HFF-Myc (cell line): ENCODE measurements at regions not wholly inside any gene's neighbourhood (a gene's known extent, or its start where the extent isn't known, plus 50 kb on each side); places are given as distances from the start of the nearest gene placed in this dataset.

Experiments used
- DNase-seq: peaks from one replicate; pipeline ENCODE4 v3.0.0-alpha.2; 2011; ENCODE audit warnings: low read depth; ENCODE audit errors: extremely low read depth
- H3K4me3 ChIP-seq: replicated peaks from 2 replicates; pipeline ENCODE4 v1.5.1; 2011; ENCODE audit warnings: low read depth, mild to moderate bottlenecking, control low read depth, low read length
- TF ChIP-seq, protein P1 (sequence below): IDR thresholded peaks from 2 replicates; pipeline ENCODE4 v1.5.1; 2012; ENCODE audit warnings: mild to moderate bottlenecking, low read depth, low read length, control low read depth; ENCODE audit errors: missing control alignments

DNA sequence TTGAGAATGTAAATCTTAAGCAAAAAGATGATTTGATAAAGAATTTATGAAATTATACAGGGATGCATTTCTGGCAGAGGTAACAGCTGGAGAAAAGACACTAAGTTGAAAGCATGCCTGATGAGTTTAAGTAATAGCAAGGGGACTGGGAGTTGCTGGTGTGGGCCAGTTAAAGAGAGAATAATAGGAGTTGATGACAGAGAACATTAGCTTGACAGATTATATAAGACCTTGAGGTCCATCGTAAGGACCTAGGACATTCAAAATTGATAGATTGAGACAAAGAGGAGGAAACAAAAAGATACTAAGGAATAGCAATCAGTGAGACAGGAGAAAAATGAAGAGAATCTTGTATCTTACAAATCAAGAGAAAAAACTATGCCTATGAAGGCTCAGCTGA lies 84.7 kb upstream of the TMPRSS15 start:
- TF ChIP-seq, protein P1, sequence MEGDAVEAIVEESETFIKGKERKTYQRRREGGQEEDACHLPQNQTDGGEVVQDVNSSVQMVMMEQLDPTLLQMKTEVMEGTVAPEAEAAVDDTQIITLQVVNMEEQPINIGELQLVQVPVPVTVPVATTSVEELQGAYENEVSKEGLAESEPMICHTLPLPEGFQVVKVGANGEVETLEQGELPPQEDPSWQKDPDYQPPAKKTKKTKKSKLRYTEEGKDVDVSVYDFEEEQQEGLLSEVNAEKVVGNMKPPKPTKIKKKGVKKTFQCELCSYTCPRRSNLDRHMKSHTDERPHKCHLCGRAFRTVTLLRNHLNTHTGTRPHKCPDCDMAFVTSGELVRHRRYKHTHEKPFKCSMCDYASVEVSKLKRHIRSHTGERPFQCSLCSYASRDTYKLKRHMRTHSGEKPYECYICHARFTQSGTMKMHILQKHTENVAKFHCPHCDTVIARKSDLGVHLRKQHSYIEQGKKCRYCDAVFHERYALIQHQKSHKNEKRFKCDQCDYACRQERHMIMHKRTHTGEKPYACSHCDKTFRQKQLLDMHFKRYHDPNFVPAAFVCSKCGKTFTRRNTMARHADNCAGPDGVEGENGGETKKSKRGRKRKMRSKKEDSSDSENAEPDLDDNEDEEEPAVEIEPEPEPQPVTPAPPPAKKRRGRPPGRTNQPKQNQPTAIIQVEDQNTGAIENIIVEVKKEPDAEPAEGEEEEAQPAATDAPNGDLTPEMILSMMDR, result no peak
- DNase-seq, result no peak
- H3K4me3 ChIP-seq, result no peak overlapping the region

DNA sequence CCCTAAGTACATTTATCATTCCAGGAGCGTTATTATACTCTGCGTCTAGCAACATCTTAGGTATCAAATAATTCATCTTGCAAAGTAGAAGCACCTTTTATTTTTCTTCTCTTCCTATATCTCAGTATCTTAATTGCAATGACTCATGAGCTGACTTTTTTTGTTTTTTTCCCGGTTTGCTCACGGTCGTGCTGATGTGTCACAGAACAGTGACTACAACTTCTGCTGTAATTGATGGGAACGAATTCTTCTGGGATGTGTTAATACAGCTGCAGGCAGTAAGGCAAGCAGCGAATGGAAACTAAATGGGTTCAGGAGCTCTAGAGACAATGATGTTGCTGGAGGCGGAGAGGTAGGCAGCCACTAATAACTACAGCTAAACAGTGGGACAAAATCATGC lies 89.8 kb upstream of the TMPRSS15 start:
- no peak overlapping the region for H3K4me3 ChIP-seq
- TF ChIP-seq, protein P1, result no peak
- DNase-seq, result no peak

DNA sequence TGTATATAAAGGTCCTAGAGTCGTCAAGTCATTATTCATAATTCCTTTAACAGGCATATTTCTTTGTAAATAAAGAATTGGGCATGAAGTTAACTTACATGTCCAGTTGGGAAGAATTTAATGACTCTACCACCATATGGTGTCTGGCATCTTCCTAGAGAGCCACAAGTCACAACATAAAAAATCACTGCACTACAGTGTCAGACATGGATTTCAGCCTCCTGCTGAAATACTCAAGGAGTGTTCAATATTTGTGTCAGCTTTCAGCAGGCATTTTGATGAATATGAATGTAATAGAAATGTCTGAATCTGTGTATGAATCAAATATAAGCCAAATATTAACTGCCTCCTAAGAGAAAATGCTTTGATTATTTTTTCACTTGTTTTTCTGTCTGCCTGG lies 91.9 kb upstream of the TMPRSS15 start:
- no peak overlapping the region for H3K4me3 ChIP-seq
- no peak for DNase-seq
- TF ChIP-seq, protein P1, result no peak

DNA sequence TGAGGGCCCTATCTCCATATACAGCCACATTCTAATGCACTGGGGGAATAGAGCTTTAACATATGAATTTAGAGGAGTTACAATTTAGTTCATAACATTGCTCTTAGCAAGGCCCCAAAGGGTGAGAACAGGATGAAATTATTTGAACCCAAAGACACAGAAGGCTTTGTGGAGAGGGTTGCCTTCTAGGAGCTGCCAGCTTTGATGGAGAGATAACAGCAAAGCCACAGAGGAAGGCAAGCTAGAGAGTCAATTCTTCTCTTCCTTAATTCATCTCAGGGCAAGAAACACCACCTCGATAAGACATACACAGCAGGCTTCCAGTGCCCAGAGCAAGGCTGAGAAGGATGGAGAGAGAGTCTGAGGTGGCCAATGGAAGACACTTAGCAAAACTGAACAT lies 94.8 kb upstream of the TMPRSS15 start:
- TF ChIP-seq, protein P1, result no peak
- no peak for DNase-seq
- no peak overlapping the region for H3K4me3 ChIP-seq

DNA sequence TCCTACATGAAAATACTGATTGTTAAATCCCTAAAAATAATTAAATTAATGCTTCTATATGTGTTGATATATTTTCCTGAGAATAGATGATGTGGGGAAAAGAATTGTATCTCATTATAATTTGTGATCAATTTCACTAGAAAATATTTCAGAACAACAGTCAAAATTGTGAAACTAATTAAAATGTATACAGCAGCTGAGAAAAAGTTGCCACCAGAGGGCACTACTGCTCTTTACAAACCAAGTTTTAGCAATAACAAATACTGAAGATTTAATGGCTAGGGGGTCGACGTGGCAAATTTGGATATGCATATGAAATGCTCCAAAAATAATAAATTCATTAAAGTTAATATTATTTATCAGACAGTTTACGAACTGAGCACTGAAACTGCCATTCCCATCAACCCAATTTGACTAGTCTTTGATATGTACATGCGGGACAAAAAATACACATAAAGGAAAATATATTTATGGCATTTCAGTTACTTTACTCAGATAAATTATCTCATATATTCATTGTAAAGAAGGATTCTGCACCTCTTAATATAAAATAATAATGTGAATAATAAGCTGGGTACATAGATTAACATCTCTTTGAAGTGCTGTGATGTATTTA lies 96.3 kb upstream of the TMPRSS15 start:
- H3K4me3 ChIP-seq, result no peak overlapping the region
- TF ChIP-seq, protein P1, result peak; percentile 37
- DNase-seq, result peak; percentile 4

DNA sequence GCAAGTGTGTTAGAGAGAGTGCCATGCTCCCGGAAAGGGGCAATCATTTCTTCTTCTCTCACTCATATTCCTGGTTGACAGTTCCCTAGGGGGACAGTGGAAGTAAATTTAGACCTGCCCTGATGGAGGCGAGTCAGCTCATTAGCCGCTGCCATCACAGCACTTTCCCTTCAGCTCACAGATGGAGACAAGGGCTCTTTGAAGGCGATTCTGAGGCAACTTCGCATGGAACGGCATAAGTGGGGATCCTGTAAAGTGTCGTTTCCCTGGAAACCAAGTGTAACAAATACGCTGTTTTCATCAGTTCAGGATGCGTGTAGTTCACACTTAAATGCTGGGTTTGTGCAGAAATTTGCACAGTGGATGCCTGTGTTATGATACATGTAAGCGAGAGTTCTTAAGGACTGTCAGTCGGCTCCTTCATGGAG lies 114.5 kb upstream of the TMPRSS15 start:
- TF ChIP-seq, protein P1, result no peak
- H3K4me3 ChIP-seq, result no peak overlapping the region
- no peak for DNase-seq

DNA sequence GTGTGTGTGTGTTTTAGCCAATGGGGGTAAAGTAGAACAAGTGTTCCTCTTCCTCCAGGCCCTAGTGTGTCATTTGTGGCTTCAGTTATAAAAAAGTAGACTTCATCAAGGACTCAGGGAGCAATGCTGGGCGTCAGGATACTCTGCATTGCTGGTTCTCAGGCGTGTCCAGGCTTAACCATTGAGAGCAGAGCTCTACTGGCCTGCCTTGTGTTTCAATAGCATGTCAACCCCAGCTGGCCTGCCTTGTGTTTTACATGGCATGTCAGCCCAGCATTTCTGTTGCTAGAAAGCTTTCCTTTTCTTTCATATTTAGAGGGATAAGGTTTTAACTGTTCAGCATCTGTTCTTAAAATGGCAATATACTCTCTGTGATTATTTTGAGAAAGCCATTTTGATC lies 117.6 kb upstream of the TMPRSS15 start:
- DNase-seq, result no peak
- H3K4me3 ChIP-seq, result no peak overlapping the region
- TF ChIP-seq, protein P1, result no peak
